GM12872 (cell line): ENCODE measurements at regions not wholly inside any gene's neighbourhood (a gene's known extent, or its start where the extent isn't known, plus 50 kb on each side); places are given as distances from the start of the nearest gene placed in this dataset.

Source experiments
- TF ChIP-seq, protein P1 (sequence below): IDR thresholded peaks from 3 replicates; pipeline ENCODE4 v1.5.1; 2011; ENCODE audit warnings: low read depth, mild to moderate bottlenecking, low read length, moderate library complexity; ENCODE audit not compliant: insufficient read depth

DNA sequence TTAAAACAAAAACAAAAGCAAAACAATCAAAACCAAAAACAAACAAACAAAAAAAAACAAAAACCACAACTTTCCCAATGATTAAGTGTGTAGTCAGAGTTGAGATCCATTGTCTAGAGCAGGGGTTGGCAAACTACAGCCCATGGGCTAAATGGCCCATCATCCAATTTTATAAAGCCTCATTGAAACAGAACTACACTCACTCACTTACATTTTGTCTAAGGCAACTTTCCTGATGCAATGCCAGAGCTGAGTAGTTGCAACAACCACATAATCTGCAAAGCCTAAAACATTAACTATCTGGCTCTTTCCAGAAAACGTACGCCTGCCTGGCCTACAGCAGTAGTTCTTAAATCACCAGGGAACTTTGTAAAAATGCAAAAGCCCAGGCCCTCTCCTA, 124.1 kb downstream of the SOX9 start:
- TF ChIP-seq, protein P1, sequence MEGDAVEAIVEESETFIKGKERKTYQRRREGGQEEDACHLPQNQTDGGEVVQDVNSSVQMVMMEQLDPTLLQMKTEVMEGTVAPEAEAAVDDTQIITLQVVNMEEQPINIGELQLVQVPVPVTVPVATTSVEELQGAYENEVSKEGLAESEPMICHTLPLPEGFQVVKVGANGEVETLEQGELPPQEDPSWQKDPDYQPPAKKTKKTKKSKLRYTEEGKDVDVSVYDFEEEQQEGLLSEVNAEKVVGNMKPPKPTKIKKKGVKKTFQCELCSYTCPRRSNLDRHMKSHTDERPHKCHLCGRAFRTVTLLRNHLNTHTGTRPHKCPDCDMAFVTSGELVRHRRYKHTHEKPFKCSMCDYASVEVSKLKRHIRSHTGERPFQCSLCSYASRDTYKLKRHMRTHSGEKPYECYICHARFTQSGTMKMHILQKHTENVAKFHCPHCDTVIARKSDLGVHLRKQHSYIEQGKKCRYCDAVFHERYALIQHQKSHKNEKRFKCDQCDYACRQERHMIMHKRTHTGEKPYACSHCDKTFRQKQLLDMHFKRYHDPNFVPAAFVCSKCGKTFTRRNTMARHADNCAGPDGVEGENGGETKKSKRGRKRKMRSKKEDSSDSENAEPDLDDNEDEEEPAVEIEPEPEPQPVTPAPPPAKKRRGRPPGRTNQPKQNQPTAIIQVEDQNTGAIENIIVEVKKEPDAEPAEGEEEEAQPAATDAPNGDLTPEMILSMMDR, result no peak

DNA sequence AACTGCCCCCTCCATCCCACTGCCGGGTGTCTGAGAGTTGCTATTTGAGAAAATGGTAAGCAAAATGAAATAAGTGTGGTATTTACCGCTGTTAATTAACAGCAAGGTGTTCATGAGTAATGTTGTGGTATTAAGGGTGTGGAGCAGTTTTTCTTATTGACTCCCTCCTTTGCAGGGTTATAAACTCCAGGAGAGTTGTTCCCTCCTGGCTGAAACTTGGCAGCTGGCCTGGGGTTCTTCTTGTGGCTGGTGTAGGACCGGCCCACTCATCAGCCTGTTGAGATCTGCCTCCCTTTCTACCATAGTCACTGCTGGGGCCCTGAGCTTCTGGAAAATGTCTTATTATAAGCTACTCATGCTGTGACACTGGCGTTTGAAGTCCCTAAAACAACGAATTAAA, 128.6 kb downstream of the SOX9 start:
- TF ChIP-seq, protein P1, result no peak

DNA sequence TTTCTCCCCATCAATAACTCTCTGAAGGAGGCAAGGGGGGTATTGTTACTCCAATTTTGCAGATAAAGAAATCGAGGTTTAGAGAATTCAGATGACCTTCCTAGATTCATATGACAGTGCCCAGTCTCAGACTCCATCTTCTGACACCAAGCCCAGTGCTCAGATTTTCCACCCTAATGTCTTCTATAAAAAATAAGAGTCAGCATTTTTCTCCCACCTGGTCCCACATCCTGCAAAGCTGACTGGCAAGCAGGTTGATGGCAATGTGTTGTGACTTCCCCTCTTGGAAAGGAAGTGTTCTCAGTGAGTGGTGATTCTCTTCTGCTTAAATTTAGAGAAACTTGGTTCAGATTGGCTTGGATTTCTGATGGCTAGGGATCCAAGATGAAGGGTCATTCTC, 129.4 kb downstream of the SOX9 start:
- TF ChIP-seq, protein P1, result no peak

DNA sequence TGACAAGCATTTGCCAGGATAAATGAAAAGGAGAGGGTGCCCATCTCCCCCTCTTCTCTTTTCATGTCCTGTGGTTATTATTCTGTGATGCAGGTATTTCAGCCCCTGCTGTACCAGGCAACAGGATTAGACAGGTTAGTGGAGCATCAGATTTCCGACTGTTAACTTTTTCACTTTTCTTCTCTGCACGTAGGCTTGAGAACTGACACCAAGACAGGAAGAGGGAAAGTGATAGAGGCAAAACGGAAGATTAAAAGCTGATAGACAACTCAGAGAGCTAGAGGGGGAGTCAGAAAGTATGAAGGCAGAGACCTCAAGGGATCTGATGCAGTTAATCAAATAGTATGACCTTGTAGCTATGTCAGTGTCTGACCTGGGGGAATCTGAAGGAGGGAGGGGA, 132.8 kb downstream of the SOX9 start:
- TF ChIP-seq, protein P1, result no peak

DNA sequence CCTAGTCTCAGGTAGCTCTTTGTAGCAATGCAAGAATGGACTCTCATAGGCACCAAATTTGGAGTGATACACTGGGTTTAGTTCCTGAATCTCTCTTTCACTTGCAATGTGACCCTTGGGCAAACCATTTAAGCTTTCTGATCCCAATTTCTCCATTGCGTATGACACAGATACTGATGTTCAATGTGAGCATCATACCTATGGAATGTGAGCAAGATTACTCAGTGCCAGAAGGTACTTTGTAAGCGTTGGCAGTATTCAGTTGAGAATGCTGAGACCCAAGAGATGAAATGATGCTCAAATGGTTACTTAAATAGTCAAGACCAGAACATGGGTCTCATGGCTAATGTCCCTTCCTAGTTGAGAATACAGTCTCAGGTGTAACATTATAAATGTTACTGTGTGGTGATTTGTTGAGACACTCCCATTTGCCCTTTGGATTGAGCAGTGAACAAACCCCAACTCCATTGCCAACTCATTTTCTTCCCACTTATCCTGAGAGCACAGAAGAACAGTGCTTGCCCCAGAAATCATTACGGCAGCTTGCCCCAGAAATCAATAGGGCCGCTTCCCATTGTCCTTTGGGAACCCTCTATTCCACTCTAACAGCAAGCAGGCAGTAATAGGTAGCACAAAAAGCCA, 134.1 kb downstream of the SOX9 start:
- TF ChIP-seq, protein P1, result no peak

DNA sequence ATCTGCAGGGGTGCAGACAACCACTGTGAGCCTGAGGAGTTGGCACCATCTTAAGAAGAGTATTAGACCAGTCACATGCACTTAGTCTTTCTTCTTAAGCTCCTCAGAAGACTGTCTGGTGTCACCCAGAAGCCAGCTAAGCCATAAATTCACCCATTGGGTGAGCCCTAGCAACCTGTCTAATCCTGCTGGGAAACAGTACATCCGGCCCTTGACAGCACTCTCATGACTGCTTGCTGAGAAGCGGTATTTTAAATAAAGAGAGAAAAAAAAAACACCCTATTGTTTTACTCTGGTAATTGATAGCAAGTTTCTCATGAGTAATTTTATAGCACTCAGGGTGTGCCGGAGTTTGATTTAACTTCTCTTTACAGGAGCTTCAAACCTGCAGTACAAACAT, 134.7 kb downstream of the SOX9 start:
- TF ChIP-seq, protein P1, result no peak

DNA sequence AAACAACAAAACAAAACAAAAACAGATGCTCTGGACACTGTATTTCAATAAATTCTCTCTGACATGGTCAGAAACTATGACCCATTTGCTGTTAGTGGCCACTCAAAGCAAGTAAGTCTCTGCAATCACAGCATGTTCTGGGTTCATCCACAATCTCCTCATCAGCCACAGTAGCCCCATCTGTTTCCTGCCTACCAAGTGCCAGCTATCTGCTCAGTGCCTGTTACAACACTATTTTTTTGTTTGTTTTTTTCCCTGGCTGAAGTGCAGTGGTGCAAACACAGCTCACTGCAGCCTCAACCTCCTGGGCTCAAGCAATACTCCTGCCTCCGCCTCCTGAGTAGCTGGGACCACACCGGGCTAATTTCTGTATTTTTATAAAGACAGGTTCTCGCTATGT, 137.9 kb downstream of the SOX9 start:
- TF ChIP-seq, protein P1, result no peak

DNA sequence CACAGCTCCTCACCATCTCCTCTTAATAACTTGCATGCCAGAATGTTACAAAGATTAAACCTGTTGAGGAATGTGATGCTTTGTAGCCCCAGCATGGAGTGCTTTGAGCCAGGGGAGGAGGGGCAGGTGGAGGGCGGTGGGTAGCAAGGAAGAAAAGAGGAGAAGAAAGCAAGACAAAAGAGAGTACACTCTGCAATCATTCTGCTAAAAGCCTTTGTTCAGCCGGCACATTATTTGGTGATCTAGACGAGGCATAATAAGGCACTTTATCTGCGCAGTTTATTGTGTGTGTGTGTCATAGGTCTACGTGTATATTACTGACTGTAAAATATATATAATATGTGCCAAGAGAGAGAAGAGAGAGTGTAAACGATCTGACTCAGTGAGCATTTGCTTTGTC, 139.1 kb downstream of the SOX9 start:
- TF ChIP-seq, protein P1, result no peak
